HG03521 (cell line): ENCODE measurements at regions not wholly inside any gene's neighbourhood (a gene's known extent, or its start where the extent isn't known, plus 50 kb on each side); places are given as distances from the start of the nearest gene placed in this dataset.

Experiments used
- ATAC-seq: cut with Tn5 transposase; IDR thresholded peaks from one replicate; pipeline ENCODE4 v1.9.1; 2021; ENCODE audit warnings: mild to moderate bottlenecking, moderate library complexity; ENCODE audit not compliant: unreplicated experiment

DNA sequence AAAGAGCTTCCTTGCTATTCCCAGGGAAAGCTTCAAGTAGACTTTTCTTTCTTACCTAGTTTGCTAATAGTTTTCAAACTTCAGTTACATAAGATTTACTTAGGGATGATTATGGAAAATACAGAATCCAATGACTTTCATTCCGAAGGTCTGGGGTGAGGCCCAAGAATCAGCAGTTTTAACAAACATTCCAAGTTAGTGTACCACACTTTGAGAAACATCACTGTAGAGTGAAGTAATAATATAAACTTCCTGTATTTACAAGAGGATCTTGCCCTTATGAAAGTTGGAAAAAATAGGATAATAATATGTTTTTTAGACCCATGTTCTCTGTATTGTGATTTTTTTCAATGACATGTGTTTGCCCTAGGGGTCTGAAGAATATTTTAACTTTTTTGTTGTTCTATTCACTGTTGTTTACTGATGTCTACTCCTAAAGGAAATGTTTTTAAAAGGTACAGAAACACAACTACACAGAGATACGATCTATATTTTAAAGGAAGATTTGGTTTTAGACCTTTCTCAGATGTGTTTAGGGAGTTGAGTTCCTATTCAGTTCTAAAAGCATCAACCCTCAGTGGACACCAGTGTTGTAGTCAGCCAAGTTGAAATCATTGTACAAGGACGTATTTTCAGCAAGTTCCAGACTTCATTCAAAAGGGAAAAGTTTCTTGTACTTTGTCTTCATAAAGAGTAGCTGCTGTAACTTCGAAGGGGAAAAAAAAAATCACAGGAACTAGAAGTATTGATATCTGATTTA, 295.8 kb upstream of the SLC7A11 start:
- ATAC-seq: no peak

DNA sequence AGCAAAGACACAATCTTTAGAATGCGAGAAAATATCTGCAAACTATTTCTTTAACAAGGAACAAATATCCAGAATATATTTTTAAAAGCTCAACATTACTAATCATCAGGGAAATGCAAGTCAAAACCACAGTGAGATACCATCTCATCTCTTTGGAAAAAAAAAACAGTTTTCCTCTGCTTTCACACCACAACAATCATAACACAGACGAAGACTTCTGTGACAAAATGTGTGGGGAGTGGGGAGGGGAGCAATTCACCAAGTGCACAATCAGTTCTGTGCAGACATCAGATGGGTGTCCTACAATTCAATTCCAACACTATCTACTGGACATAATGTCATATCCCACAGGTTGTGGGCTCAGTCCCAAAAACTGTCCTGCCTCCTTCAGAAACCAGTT, 293.2 kb upstream of the SLC7A11 start:
- no peak for ATAC-seq

GRCh38 chr4:138522366-138522765, 280.2 kb upstream of the SLC7A11 start:
- ATAC-seq: no peak

DNA sequence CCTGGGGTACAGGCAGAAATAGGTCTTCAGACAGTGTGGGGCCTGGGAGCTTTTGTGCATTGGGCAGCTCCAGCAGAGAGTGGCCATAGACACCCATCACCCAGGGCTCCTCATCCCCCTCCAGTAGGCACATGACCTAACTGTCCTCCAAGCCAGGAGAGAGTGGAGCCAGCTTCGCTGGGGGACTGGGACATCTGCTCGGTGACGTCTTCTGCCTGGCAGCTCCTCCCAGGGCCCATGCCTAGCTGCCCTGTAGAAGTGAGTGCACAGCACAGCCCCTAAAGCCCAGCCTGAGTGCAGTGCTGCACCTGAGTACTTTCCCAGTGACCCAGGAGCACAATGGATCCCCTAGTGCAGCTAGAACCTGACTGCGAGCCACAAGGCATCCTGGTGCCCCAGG, 279.7 kb upstream of the SLC7A11 start:
- ATAC-seq: no peak

DNA sequence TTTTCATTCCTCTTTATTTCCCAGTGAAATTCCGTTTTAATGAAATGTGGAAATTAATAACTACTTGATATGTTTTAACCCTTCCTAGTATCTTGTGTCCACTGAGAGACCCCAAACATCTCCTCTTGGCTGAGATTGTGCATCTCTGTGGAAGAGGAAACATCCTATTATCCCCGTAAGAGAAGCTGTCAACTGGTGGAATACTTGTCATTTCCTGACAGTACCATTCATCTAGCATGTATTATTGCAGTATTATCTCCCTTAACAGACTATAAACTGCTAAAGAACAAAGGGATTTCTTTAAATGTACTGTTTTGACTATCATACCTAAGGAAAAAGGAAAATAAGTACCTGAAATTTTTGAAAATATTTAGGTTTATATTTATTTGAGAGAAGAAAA, 277.3 kb upstream of the SLC7A11 start:
- ATAC-seq: no peak

GRCh38 chr4:138513535-138513934, 271.4 kb upstream of the SLC7A11 start:
- no peak for ATAC-seq

- no peak for ATAC-seq
Measured at GRCh38 chr4:138512756-138513155, 270.6 kb upstream of the SLC7A11 start.

GRCh38 chr4:138510053-138510452, 267.9 kb upstream of the SLC7A11 start:
- no peak for ATAC-seq

DNA sequence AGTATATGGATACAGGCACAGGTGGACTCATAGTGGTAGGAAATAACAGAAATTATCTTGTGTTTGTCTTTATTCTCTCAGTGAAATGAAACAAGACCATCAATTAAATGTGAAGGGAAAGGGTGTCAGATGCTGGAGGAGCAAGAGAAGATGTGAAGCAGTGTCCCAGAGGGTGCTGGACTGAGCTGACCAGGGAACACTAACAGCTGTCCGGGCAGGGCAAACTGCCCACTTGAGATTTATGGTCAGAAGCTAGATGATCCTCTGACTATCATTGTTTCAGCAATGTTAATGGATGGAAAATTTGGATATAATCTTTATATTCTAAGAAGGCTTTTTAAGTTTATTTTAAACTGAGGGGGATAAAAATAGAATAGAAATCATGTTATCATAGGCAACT, 267.2 kb upstream of the SLC7A11 start:
- no peak for ATAC-seq

GRCh38 chr4:138507522-138507921, 265.4 kb upstream of the SLC7A11 start:
- no peak for ATAC-seq

DNA sequence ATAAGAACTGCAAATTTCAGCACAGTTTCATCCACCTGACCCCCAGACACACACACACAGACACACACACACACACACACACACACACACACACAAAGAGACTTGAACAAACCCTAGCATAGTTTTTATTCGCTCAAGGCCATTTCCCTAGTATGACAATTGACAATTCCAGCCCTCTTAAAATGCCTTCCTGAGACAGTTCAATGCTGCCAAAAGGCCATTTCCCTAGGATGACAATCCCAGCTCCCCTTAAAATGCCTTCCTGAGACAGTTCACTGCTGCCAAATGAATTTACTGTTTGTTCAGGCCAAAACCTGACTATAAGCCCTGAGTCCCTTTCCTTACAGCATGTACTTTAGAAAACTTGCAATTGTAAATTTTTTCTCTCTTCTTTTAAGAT, 259.5 kb upstream of the SLC7A11 start:
- ATAC-seq: no peak

GRCh38 chr4:138500869-138501268, 258.7 kb upstream of the SLC7A11 start:
- ATAC-seq: no peak

DNA sequence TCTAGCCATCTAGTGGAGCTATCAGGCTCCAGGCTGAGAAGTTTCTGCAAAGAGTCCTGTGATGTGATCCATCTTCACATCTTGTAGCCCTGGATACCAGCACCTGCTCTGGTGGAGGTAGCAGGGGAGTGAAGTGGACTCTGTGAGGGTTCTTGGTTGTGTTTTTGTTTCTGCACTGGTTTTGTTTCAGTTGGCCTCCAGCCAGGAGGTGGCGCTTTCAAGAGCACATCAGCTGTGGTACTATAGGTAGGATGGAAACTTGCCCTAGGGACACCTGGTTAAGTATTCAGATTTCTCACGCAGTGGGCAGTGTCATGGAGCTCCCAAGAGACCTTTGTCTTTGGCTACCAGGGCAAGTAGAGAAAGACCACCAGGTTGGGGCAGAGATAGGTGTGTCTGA, 257.5 kb upstream of the SLC7A11 start:
- no peak for ATAC-seq

DNA sequence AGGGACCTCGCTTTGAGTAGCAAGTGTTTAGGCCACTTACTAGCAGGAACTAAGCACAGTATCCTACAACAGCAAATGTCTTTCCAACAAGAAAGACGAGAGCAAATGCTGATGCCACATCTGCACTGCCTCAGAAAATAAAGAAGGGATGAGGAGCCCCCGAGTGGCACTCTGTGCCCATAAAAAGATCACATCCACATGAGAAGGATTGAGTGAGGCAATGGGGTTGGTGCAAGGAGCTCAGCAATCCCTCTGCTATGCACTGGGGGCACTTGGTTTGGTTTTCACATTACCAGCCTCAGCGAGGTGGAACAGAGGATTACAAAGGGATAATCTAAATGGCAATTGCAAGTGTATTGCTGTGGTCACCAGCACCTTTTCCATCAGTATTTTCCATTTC, 252.8 kb upstream of the SLC7A11 start:
- no peak for ATAC-seq

DNA sequence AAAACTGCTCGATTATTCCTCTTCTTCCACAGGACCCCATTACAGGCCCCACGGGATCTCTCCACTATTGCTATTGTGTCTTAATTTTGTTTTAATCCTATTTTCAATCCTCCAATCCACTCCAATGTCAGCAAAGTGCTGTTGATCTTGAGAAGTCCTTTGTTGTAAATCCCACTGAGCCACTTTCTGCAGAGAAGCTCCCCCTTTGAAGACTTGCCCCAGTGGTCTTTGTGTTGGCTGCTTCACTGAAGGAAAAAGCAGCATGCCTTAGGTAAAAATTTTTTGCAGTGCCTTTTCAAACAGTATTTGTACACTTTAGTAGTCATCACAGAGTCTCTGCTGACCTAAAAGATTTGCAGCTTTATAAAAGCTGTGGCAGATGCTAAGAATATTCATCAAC, 252.0 kb upstream of the SLC7A11 start:
- ATAC-seq: no peak

DNA sequence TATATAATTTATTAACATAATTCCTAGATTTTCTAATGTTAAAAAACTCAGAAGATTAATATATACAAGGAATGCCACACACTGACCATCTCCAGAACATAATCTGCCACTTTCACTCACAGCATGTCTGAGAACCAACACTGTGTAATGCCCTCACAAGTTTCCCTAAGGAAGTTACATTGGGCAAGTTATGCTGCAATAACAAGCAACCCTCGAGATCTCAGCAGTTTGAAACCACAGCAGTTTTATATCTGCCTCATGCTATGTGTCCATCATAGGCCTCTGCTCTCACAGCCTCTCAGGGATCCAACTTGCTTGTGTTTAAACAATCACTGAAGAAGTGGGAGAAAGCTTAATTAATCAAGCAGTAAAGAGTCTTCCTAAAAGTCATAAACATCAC, 250.0 kb upstream of the SLC7A11 start:
- no peak for ATAC-seq

DNA sequence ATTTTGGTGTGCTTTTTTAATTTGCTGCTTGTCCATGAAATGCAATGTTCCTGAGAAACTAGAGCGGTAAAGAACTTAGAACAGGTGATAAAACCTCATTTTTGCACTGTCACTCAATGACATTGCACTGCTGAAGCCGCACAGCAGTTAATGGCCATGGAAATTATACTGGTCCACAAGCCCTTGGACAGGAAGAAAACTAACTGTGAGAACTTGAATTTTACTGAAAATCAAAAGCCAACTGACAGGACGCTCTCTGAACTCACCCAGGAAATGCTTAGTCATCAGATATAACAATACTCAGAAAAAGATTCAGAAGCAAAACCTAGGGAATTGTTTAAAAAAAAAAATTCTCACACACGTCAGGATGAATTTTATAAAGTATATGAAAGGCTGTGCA, 246.4 kb upstream of the SLC7A11 start:
- no peak for ATAC-seq

- no peak for ATAC-seq
Measured at GRCh38 chr4:138487670-138488069, 245.5 kb upstream of the SLC7A11 start.

DNA sequence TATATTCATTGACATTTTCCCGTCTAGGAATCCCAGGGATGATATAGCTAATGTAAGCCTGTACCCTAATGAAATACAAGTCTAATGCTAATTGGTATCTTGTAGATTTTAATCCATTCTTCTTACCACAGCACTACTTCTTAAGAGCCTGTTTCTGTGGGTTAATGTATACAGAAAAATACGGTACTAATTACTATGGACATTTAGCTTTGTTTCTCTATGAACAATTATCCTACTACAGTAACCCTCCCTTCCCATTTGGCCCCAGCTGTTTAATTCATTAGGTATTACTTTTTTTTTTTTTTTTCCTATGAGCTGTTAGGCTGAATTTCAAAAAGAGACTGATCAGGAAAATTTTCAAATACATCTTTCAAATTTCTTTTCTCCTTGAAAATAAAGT, 245.1 kb upstream of the SLC7A11 start:
- ATAC-seq: no peak

DNA sequence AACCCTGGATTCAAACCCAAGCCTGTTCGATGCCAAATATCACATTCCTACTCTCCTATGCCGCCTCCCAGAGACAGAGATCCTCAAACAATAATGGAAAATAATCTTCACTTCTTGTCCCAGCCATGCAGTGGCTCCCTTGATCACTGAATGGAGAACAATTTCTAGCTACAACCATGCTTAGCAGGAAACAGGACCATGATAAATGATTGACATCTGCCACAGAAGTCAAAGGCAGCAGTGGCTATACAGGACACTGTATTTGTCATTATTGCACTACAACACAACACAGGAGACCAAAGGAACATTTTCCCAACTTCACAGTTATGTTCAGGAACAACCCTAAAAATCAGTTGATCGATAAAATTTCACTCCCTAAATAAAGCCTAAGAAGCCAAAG, 243.3 kb upstream of the SLC7A11 start:
- ATAC-seq: no peak

- no peak for ATAC-seq
Measured at GRCh38 chr4:138475116-138475515, 233.0 kb upstream of the SLC7A11 start.

DNA sequence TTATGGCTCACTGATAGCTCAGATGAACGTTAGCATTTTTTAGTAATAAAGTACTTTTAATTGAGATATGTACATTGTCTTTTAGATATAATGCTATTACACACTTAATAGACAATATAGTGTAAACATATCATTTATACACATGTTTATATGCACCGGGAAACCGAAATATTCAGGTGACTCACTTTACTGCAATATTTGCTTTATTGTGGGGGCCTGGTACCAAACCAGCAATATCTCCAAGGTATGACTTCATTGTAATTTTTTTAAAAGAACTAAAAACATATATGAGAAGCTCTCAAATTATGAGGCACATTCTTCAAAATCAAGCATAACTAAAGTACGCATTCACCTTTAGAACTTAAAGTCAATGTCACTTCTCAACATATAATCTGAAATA, 231.2 kb upstream of the SLC7A11 start:
- ATAC-seq: no peak
